SU-DHL-6 (cell line): ENCODE measurements at regions not wholly inside any gene's neighbourhood (a gene's known extent, or its start where the extent isn't known, plus 50 kb on each side); places are given as distances from the start of the nearest gene placed in this dataset.
A peak's percentile ranks its signal among the peaks of the same experiment; 100 is the strongest.

Experiments
- H2AFZ ChIP-seq: fragments of 200-600 bp; sonication (generic); 2 replicates; pipeline ENCODE4 v1.6.1; 2014; ENCODE audit warnings: low read depth, mild to moderate bottlenecking, moderate library complexity, mixed read lengths, antibody characterized with exemption, low read length; ENCODE audit not compliant: severe bottlenecking
- H3F3A ChIP-seq: fragments of 200-600 bp; shearing (Covaris generic); 2 replicates; pipeline ENCODE4 v1.6.0; 2016; ENCODE audit warnings: antibody characterized with exemption, mild to moderate bottlenecking; ENCODE audit not compliant: insufficient read depth
- H3K27ac ChIP-seq: fragments of 200-600 bp; sonication (generic); 2 replicates; pipeline ENCODE4 v1.5.1; 2016; ENCODE audit warnings: low read depth, mild to moderate bottlenecking, low read length, moderate library complexity, mixed read lengths
- H3K27me3 ChIP-seq: fragments of 200-600 bp; sonication (generic), shearing (Covaris generic); 2 replicates; pipeline ENCODE4 v1.6.0; 2014; ENCODE audit warnings: mild to moderate bottlenecking, low read length
- H3K36me3 ChIP-seq: fragments of 200-600 bp; sonication (generic); 2 replicates; pipeline ENCODE4 v1.6.1; 2014; ENCODE audit warnings: mild to moderate bottlenecking, low read length, mixed read lengths
- H3K4me2 ChIP-seq: fragments of 300-600, 200-600 bp; shearing (Covaris generic), sonication (generic); 2 replicates; pipeline ENCODE4 v1.6.0; 2014; ENCODE audit warnings: low read length, low read depth, mild to moderate bottlenecking; ENCODE audit not compliant: poor library complexity, severe bottlenecking
- H3K4me3 ChIP-seq: fragments of 200-600 bp; sonication (generic); 2 replicates; pipeline ENCODE4 v1.5.1; 2014; ENCODE audit warnings: antibody characterized with exemption, low read length, mild to moderate bottlenecking, mixed read lengths; ENCODE audit not compliant: insufficient read depth, poor library complexity, severe bottlenecking
- H3K79me2 ChIP-seq: fragments of 200-600 bp; sonication (generic); 2 replicates; pipeline ENCODE4 v1.6.1; 2014; ENCODE audit warnings: mild to moderate bottlenecking, low read length, moderate library complexity; ENCODE audit not compliant: insufficient read depth
- H3K9ac ChIP-seq: fragments of 200-600 bp; sonication (generic); 2 replicates; pipeline ENCODE4 v1.7.0; 2014; ENCODE audit warnings: mild to moderate bottlenecking, low read length
- H3K9me2 ChIP-seq: fragments of 200-600 bp; sonication (generic); replicated peaks from 2 replicates; pipeline ENCODE4 v1.6.1; 2014; ENCODE audit warnings: low read length; ENCODE audit not compliant: insufficient read depth
- H3K9me3 ChIP-seq: fragments of 200-600 bp; sonication (generic); 2 replicates; pipeline ENCODE4 v1.6.1; 2014; ENCODE audit warnings: low read length, mixed read lengths; ENCODE audit not compliant: insufficient read depth
- H4K20me1 ChIP-seq: fragments of 200-600 bp; sonication (generic); 2 replicates; pipeline ENCODE4 v1.6.1; 2014; ENCODE audit warnings: low read depth, mild to moderate bottlenecking, antibody characterized with exemption, low read length, moderate library complexity, mixed read lengths
- CTCF ChIP-seq: fragments of 200-600 bp; sonication (generic); IDR thresholded peaks from one replicate; pipeline ENCODE4 v1.5.1; 2017; ENCODE audit warnings: antibody characterized with exemption, mild to moderate bottlenecking, low read length, moderate library complexity; ENCODE audit not compliant: insufficient read depth, poor library complexity, severe bottlenecking
- EZH2phosphoT487 ChIP-seq: fragments of 200-600 bp; sonication (generic), shearing (Covaris generic); conservative IDR thresholded peaks from 2 replicates; pipeline ENCODE4 v1.6.1; 2018; ENCODE audit warnings: mild to moderate bottlenecking, antibody characterized with exemption, low read length, moderate library complexity, mixed read lengths

DNA sequence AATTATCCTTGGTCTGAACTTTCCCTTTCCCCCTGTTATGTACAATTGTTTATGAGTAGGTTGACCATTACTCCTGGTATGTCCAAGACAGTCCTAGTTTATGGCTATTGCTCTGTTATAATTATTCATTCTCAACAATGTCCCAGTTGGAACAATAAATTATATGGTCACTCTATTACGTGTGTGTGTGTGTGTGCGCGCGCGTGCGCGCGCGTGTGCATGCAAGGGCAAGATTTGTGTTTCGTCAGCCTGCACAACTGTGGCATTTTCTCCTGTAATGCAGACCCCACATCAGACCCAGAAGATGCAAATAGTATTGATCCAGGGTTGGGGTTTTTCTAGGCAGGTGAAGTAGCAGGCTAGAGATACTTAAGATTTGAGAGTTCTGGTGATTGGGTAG lies 88.4 kb downstream of the ESM1 start:
- no peaks in the 10 kb centered on the region for H3F3A ChIP-seq
- TF ChIP-seq CTCF (no peak), EZH2phosphoT487 (no peak)
- no peak overlapping the region for H2AFZ ChIP-seq
- H3K9me3 ChIP-seq: no peaks in the 10 kb centered on the region
- no peaks in the 10 kb centered on the region for H4K20me1 ChIP-seq
- no peaks in the 10 kb centered on the region for H3K79me2 ChIP-seq
- H3K27ac ChIP-seq: no peak overlapping the region
- H3K4me2 ChIP-seq: no peak overlapping the region
- H3K36me3 ChIP-seq: no peaks in the 10 kb centered on the region
- H3K9ac ChIP-seq: no peak overlapping the region
- no peaks in the 10 kb centered on the region for H3K9me2 ChIP-seq
- H3K4me3 ChIP-seq: no peak overlapping the region
- no peaks in the 10 kb centered on the region for H3K27me3 ChIP-seq

DNA sequence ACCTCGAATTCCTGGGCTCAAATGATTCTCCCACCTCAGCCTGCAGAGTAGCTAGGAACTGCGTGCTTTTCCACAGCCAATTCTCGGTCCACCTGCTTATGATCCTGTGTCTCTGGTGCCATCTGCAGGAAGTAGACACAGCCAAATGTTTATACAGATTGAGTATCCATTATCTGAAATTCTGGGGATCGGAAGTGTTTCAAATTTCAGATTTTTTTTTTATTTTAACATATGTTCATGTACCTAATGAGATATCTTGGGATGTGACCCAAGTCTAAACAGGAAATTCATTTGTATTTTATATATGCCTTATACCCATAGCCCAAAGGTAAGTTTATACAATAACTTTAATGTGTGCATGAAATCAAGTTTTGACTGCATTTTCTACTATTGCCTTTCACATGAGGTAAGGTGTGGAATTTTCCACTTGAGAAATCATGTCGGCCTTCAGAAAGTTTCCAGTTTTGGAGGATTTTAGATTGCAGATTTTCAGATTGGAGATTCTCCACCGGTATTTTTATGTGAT lies 89.5 kb downstream of the ESM1 start:
- H3K36me3 ChIP-seq: no peaks in the 10 kb centered on the region
- no peaks in the 10 kb centered on the region for H3K9me2 ChIP-seq
- H3F3A ChIP-seq: no peaks in the 10 kb centered on the region
- no peak overlapping the region for H3K4me2 ChIP-seq
- TF ChIP-seq EZH2phosphoT487 (no peak), CTCF (no peak)
- H3K79me2 ChIP-seq: no peaks in the 10 kb centered on the region
- no peaks in the 10 kb centered on the region for H3K9me3 ChIP-seq
- no peak overlapping the region for H3K9ac ChIP-seq
- no peak overlapping the region for H3K4me3 ChIP-seq
- H3K27ac ChIP-seq: no peak overlapping the region
- H2AFZ ChIP-seq: peak overlapping the region; percentile 29
- no peaks in the 10 kb centered on the region for H3K27me3 ChIP-seq
- no peaks in the 10 kb centered on the region for H4K20me1 ChIP-seq

- Histone ChIP-seq H3K27me3 (no peaks in the 10 kb centered on the region), H3K27ac (no peak overlapping the region), H3K9me2 (no peaks in the 10 kb centered on the region), H3K9ac (no peak overlapping the region), H3K36me3 (no peaks in the 10 kb centered on the region), H3K4me2 (no peak overlapping the region), H3K9me3 (no peaks in the 10 kb centered on the region), H2AFZ (peak overlapping the region; percentile 29), H3K79me2 (no peaks in the 10 kb centered on the region), H3K4me3 (no peak overlapping the region), H3F3A (no peaks in the 10 kb centered on the region), H4K20me1 (no peaks in the 10 kb centered on the region)
- TF ChIP-seq EZH2phosphoT487: no peak
- no peak for TF ChIP-seq CTCF
Measured at GRCh38 chr5:54894957-54895815, 90.2 kb downstream of the ESM1 start.
